ENCODE measurements at regions not wholly inside any gene's neighbourhood (a gene's known extent, or its start where the extent isn't known, plus 50 kb on each side); places are given as distances from the start of the nearest gene placed in this dataset.
"Not testable (repeated sequence)": the region's sequence is repeated elsewhere in the genome, so short reads cannot be mapped to it uniquely, and the experiment has no call there.

DNA sequence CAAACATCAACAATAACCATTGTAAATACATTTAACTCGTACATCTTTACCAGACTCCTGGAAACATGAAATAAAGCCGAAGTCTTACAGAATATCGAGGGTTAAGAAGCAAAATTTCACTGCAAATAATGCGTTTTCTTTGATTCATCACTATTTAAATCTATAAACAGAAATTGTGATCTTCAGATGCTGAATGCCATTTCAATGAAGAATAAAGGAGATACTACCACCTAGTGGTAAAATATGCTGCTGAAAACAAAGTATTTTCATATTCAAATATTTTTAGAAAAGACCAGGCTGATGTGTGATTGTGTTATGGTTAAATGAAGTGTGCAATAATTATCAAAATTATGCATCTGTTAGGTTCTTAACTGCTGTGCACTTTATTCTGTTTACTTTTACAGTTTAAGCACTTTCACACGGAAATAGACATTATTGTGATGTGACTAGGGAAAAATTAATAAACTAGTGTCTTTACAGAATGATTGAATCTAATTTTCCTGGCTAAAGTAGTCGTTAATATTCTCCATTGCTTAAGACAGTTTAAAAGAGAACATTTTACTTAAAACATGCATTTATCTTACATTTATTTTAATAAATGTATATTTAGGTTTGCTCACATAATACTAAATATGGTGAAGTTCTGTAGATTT is 1093.1 kb downstream of the MRPL39 start:
- DNase-seq (ENCODE audit: low read depth) = no peak

DNA sequence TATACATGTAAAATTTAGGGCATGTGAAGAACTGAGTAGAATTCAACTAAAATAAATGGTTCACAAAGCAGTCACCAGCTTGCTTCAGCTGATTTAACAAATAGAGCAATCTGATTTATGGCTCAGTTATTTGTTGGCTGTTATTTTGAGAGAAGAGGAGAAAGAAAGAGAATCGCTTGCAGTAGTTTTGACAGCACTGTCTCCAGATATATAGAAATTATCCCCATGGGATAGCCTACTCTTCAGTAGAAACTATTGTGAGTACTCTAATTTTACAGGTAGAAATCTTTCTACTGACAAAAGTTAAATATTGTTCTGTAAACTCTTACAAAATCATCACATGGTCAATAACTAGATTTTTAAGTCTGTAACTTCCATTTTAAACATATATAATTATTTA is 1098.2 kb downstream of the MRPL39 start:
- no peak for DNase-seq (ENCODE audit: low read depth)

DNA sequence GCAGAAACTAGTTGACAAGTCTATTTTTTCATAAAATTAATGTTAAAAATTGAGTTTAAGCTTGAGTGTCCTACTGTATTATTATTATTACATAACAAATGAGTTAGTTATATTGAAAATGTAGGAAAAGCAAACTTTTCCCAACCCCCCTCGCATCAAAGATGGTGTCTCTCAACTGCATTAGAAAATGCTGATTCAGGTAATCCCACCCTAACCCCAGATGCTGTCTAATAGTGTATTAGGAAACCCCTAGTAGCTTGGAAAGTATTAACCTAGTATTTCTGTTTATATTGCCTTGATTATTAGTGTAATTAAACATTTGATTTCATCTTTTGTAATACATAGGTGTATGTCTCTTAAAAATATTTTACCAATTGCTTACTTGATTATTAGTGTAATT is 1120.3 kb downstream of the MRPL39 start:
- DNase-seq (ENCODE audit: low read depth) = no peak

DNA sequence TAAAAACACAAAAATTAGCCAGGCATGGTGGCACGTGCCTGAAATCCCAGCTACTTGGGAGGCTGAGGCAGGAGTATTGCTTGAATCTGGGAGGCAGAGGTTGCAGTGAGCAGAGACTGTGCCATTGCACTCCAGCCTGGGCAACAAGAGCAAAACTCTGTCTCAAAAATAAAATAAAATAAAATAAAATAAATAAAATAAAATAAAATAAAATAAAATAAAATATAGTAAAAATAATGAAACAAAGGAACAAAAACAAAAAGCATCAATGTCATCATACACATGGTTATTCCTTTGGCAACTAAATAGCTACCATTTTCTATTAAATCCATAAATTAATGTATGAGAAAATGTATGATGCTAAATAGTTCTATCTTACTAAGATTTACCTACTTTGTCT is 1123.9 kb downstream of the MRPL39 start:
- not testable (repeated sequence) for DNase-seq (ENCODE audit: low read depth)

DNA sequence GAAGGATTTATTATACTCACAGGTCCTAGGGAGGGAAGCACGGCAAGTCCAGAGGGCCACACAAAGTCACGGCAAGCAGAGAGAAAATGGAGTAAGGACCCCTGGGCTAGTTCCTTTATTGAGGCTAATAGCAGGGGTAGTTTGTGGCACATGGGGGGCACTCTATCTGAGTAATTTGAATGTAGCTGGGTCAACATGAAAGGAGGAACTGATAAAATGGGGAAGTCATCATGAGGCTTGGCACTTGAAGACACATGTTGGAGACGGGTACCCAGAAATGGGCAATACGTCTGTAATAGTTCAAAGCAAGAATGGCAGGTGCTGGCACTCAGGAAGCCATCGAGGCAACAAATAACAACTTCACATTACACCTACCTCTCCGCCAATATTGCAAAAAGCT is 1136.4 kb downstream of the MRPL39 start:
- no peak for DNase-seq (ENCODE audit: low read depth)

DNA sequence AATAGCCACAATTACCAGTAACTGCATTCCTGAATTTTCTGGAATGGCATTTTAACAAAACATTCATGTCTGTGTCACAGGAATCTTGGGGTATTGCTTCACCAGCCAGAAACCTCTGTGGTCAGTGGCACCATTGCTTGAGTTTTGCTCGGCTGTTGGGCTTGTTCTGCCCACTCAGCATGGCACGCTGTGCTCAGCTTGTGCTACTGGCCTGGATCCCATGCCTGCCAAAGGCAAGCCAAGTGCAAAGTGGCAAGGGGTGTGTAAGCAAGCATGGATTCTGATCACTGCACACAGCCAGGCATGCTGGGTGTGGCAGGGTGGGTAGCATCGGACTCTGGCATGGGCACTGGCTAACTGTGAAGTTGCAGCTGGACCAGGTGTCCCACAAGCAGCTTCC is 1150.9 kb downstream of the MRPL39 start:
- DNase-seq (ENCODE audit: low read depth) = no peak

DNA sequence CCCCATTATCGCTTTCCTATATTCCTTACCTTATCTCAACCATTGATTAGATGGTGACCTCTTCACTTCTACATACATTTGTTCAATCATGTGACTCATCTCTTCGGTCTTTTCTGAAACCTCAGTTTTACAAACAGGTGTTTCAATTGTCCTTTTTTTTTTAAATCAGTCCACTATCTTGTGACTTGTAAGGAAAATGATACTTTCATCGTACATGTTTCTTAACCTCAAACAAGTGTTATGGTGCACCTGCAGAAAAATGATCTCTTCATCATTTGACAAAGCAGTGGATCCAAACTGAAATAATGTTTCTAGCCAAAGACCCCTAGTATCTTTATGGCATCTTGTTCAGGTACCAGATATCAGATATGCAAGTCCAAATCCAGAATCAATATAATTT is 1157.2 kb downstream of the MRPL39 start:
- DNase-seq (ENCODE audit: low read depth) = no peak

DNA sequence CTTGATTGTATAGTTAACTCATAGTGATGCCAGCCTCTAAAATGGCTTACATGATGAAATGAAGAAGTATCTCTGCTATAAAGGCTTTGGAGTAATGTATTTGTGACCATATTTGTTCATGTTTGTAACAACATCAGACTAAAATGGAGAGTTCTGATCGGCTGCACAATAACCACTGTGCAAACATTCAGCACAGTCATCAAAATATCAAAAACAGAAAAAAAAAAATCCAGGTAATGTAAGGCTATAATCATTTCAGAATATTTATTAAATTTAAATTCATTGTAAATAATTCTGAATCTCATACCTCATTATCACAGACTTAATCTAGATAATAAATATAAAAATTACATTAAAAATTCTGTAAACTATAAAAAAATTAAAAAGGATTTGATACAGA is 1161.8 kb downstream of the MRPL39 start:
- DNase-seq (ENCODE audit: low read depth) = no peak

DNA sequence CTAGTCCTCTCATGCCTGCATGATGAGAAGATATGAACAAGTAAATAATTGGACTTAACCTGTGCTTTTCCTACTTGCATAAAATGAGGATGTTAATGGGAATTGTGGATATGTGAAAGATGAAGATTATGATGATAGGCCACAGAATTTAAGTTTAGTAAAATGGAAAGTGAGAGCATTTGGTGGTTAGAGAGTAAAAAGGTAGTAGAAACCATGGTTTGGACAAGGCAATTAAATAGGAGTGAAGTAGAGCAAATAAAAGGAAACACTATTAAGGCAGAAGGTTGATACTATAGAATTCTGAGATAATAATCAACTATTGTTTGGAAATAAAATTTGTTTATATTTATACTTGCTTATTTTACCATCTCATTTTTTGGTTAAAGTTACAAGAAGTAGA is 1162.5 kb downstream of the MRPL39 start:
- DNase-seq (ENCODE audit: low read depth) = no peak

DNA sequence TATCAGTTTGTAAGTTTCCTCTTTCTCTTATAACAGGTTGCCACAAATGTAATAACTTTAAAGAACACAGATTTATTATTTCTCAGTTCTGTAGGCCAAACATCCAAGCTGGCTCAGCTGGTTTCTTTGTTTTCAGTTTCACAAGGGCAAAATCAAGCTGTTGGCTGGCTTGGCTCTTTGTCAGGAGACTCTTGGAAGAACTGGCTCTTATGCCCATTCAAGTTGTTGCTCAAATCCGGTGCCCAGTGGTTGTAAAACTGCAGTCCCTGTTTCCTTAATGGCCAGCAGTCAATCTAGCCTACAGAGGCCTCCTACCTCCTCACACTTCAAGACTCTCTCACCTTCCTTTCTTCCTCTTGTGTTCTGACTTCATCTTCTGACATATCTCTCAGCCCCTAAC is 1171.0 kb downstream of the MRPL39 start:
- DNase-seq (ENCODE audit: low read depth) = no peak

DNA sequence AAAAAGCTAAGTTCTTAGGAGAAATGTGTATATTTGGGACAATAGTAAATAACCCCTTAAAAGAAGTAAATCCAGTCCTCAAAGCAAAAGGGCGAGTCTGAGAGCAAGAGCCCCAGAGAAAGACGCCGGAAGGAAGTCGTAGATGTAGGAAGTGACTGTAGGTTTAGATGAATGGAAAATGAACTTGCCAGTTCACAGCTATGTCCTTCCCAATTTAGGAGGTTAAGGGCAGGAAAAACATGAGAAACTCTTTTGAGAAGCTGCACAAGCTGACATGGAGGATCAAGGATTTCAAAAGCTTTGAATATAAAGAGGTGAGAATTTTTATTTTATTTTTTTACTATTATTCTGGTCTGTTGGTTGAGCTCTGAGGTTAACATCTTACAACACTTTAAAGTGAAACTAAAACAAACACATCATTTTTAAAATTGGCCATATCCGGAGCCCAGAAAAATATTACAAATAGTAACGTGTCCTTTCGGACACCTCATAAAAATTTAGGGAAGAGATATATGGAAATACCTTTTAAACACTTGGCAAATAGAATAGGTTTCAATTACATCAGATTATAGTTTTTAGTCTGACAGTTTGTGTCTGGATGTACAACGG is 1178.6 kb downstream of the MRPL39 start:
- no peak for DNase-seq (ENCODE audit: low read depth)

DNA sequence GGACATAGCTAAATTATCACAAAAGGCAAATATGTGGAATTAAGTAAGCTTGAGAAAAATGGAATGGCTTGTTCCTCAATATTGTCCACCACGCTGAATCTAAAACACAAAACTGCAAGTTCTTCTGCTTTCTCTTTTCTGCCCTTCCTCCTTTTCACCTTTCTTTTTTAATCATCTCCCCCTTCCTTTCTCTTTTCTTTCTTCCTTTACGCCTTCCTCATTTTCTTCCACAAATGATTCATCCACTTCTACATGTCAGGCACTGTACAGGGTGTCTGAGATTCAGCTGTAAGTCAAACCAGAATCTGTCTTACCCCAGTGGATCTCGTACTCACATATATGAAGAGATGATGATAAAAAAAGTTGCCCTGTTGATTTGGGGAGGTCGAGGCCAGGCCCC is 1182.5 kb downstream of the MRPL39 start:
- DNase-seq (ENCODE audit: low read depth) = no peak

DNA sequence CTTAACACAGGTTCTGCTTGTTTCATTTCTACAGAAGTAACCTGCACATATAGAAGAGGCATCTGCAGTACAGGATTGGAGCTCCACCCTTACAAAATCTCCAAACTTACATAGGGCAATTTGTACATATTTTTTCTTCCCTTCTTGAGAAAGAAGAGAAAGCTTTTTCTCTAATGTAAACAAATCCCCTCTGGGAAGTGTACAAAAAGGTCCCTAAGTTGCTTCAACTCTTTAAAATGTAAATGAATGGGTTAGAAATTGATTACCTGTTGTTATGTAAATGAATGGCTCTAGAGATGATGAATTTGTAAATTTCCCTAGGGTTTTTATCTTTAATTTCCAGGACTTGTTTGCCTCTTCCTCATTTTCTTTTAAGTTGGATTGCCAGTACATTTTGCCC is 1183.7 kb downstream of the MRPL39 start:
- no peak for DNase-seq (ENCODE audit: low read depth)

DNA sequence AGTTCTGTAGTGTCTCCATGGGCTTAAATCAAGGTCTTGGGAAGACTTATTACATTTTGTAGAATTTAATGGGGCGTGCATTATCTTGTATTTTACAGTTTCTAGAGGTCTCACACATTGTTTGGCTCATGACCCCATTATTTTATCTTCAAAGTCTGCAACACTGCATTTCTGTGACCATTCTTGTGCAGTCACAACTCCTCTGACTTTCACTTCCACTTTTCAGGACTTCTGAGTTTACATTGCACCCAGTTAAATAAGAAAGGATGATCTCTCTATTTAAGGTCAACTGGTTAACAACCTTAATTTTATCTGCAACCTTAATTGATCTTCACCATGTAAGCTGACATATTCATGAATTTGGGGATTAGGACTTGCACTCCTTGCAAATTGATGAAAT is 1186.6 kb downstream of the MRPL39 start:
- DNase-seq (ENCODE audit: low read depth) = no peak

DNA sequence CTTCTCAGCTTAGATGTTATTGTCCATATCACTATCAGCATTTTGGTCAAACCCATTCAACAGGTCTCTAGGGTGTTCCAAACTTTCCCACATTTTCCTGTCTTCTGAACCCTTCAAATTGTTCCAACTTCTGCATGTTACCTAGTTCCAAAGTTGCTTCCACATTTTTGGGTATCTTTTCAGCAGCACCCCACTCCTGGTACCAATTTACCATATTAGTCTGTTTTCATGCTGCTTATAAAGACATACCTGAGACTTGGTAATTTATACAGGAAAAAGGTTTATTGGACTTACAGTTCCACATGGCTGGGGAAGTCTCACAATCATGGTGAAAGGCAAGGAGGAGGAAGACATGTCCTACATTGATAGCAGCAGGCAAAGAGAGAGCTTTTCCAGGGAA is 1187.6 kb downstream of the MRPL39 start:
- DNase-seq (ENCODE audit: low read depth) = not testable (repeated sequence)

DNA sequence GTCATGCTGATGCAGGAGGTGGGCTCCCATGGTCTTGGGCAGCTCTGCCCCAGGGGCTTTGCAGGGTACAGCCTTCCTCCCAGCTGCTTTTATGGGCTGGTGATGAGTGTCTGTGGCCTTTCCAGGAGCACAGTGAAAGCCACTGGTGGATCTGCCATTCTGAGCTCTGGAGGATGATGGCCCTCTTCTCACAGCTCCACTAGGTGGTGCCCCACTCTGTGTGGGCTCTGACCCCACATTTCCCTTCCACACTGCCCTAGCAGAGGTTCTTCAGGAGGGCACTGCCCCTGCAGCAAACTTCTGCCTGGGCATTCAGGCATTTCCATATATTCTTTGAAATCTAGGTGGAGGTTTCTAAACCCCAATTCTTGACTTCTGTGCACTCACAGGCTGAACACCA is 1188.6 kb downstream of the MRPL39 start:
- DNase-seq (ENCODE audit: low read depth) = no peak

DNA sequence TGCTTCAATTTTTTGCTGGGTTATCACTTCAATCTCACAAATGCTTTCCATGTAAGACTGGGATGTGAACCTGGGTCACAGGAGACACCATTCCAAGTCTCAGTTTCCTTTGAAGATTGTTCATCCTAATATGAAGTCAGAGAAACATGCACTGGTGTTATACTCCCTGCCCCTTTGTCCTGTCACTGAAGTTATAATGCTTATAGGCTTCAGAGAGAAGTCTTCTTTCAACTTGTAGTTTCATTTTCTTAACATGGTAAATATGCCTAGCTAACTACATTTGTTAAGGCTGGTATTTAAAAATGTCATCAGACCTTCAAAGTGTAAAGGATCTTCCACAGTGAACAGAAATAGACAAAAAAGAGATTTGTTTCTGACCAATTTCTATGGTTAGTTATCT is 1195.9 kb downstream of the MRPL39 start:
- no peak for DNase-seq (ENCODE audit: low read depth)

DNA sequence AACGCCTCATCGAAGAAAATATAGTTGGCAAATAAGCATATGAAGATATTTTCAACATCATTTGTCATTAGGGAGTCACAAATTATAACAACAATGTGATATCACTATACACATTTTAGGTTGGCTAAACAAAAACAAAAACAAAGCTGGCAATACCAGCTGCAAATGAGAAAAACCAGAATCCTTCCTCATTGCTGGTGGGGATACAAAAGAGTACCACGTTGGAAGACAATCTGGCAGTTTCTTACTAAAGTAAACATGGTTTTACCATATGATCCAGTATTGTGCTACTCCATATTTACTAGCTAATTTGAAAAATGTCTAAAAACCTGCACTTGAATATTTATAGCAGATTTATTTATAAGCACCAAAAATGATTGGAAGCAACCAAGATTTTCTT is 1204.1 kb downstream of the MRPL39 start:
- no peak for DNase-seq (ENCODE audit: low read depth)

DNA sequence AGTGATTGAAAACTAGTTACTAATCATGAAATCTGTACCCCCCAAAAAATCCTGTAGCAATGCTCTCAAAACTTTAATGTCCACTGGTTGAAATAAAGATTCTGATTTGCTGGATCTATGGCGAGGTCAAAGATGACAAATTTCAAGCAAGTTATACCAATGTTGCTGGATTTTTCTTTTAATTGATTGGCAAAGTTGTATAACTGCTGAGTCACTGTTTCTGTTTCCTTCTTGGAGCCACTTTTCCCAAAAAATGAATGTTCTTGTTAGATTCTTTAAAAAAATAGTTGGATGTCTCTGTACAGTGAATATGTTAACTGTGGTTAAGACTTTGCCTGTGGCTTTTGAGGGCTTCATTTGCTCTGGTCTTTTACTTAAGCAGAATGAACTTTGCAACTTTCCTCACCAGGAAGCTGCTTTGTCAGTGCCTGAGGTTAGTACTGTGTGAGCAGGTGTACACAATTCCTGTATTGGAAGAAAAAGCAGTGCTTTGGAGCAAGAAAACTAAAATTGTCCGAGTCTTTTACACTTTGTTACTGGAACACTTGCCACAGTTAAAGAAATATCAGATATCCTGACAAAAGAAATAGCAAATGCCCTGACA is 1211.9 kb downstream of the MRPL39 start:
- no peak for DNase-seq (ENCODE audit: low read depth)

DNA sequence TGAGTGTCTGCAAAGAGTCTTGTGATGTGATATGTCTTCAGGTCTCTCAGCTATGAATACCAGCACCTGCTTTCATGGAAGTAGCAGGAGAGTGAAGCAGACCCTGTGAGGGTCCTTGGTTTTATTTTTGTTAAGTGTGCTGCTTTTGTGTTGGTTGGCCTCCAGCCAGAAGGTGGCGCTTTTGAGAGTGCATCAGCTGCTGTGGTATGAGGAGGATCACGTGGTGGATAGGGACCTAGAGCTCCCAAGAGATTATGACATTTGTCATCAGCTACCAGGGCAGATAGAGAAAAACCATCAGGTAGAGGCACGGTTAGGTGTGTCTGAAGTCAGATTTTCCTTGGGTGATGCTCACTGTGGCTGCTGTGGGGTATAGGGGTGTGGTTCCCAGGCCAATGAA is 1232.1 kb downstream of the MRPL39 start:
- DNase-seq (ENCODE audit: low read depth) = no peak

DNA sequence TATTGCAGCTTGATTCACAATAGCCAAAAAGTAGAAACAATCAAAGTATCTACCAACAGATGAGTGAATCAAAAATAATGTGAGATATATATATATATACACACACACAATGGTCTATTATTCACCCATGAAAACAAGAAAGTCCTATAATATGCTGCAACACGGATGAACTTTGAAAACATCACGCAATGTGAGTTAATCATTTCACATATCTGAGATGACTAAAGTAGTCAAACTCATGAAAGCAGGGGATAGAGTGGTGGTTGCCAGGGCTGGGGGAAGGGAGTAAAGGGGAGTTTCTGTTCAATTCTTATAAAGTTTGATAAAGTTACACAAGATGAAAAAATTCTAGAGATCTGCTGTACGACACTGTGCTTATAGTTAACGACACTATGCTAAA is 1234.8 kb downstream of the MRPL39 start:
- DNase-seq (ENCODE audit: low read depth) = no peak

DNA sequence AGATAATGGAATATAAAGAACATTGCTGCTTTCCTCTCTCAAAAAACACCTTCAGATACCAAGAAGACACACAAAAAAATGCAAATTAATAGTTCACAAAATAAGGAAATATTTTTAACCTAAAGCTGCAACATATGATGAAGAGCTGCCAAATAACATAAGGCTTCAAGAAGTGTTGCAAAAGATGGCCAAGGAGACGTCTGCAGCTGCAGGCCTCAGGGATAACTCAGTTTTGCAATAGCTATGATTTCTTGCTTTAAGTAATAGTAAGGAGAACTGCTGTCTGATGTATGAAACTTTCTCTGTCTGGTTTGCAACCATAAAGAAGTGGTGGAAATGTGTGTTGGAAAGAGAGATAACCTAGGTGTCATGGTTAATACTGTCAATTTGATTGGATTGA is 1237.5 kb downstream of the MRPL39 start:
- DNase-seq (ENCODE audit: low read depth) = no peak

DNA sequence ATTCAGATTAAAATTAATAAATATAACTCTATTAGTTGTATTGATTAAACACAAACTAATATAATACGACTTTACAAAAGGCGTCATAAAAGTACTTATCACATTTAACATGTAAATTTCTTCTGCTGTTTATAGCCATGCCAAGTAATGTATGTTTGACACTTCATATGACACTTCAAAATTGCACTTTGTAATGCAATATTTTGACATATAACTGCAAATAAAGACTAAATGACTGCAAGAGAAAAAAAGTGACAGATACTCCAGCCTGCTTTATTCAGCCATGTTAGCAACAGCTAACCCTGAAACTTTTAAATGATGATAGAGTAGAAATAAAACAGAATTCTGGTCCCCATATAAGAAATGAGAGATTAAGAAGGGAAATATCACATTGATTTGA is 1238.0 kb downstream of the MRPL39 start:
- no peak for DNase-seq (ENCODE audit: low read depth)

DNA sequence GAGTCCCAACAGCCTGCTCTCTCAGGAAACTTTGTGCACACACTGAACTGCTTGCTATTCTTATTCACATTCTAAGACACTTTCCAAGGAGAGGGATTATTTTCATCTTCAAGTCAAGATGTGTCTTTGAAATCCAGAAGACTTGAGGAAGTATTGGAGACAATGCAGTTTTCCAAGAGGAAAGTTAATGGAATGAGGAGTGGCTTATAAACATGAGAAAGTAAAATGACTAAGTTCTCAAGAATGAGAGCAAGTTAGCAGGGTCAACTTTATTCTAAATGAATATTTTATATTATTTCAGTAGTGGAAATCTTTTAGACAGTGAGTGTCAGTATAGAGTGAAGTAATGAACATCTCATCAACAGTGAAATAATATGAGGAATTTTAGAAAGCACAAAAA is 1239.3 kb downstream of the MRPL39 start:
- DNase-seq (ENCODE audit: low read depth) = no peak
